ENCODE measurements at regions not wholly inside any gene's neighbourhood (a gene's known extent, or its start where the extent isn't known, plus 50 kb on each side); places are given as distances from the start of the nearest gene placed in this dataset.
A peak's percentile ranks its signal among the peaks of the same experiment; 100 is the strongest.

- DNase-seq (ENCODE audit: low read depth in 2 of 2) = no peak
Measured at GRCh38 chr11:45348729-45349128, 62.6 kb upstream of the SYT13 start.

- no peak for DNase-seq (ENCODE audit: low read depth in 2 of 2)
Measured at GRCh38 chr11:45347348-45348082, 61.4 kb upstream of the SYT13 start.

DNA sequence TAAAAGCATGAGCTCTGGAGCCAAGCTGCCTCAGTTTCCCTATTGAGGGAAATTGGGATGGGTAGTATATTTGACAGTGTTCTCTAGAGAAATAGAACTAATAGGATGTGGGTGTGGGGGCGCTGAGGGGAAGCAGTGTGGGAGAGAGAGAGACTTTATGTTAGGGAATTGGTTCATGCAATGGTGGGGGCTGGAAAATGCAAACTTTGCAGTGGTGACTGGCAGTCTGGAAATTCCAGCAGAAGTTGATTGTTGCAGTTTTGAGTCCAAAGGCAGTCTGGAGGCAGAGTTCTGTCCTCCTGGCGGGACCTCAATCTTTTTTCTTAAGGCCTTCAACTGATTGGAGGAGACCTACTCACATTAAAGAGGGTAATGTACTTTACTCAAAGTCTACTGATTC lies 59.4 kb upstream of the SYT13 start:
- DNase-seq (ENCODE audit: low read depth in 2 of 2) = no peak

DNA sequence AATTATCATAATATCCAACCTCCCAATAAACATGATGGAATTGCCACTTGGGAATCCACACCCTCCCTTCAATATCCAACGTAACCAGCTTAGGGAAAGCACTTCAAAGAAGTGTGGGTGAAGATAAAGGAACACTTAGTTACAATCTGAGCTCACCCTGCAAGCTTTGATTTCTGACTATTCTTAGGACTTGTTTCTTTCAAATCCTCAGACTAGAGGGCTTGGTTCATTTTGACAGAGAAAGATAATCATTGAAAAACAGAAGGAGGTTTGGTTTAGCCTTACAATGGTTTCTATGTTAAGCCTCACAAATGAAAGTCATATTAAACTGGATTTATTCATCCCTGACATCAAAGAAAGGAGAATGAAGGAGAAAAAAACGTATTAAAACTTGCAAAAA lies 57.9 kb upstream of the SYT13 start:
- DNase-seq (ENCODE audit: low read depth in 2 of 2) = no peak

DNA sequence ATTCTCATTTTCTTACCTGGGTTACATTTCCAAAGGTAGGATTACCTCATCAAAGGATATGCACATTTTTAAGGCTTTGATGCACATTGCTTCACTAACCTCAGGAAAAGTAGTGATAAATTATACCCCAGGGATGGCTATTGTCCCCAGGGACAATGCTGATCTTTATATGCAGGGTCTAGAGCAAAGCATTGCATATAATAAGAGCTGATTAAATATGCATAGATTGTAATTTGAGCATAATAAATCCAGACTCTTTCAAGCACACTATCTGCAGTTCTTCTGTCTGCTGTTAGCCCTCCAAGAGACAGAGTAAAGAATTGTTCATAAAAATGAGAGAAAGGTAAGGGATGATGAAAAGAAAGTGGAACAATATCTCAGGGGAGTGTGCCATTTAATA lies 57.3 kb upstream of the SYT13 start:
- DNase-seq (ENCODE audit: low read depth in 2 of 2) = no peak

GRCh38 chr11:45341372-45341771 lies 55.2 kb upstream of the SYT13 start:
- no peak for DNase-seq (ENCODE audit: low read depth in 2 of 2)

- peak; percentile 76 to 94 for DNase-seq (ENCODE audit: low read depth in 2 of 2)
Measured at GRCh38 chr11:45339729-45340519, 53.8 kb upstream of the SYT13 start.

GRCh38 chr11:45337583-45338360 lies 51.6 kb upstream of the SYT13 start:
- no peak for DNase-seq (ENCODE audit: low read depth in 2 of 2)

- no peak for DNase-seq (ENCODE audit: low read depth in 2 of 2)
Measured at GRCh38 chr11:45336136-45336535, 50.0 kb upstream of the SYT13 start.
